WTC11 (cell line): ENCODE measurements at regions not wholly inside any gene's neighbourhood (a gene's known extent, or its start where the extent isn't known, plus 50 kb on each side); places are given as distances from the start of the nearest gene placed in this dataset.

ENCODE experiments used
- ATAC-seq: fragments of 200-7000 bp; cut with Tn5 transposase; 2 replicates; pipeline ENCODE4 v1.10.0; 2021; ENCODE audit warnings: mild to moderate bottlenecking, moderate library complexity
- CTCF ChIA-PET: fragments of 300-600 bp; sonication (Branson Sonifier 250); formaldehyde crosslinking; loops from one replicate; lab custom pipeline; 2021; ENCODE audit warnings: antibody characterized with exemption; lab: Charles Lee
- POLR2A ChIA-PET: fragments of 350-600 bp; sonication (Branson Sonifier 250); formaldehyde crosslinking; loops from one replicate; lab custom pipeline; 2021; ENCODE audit warnings: antibody characterized with exemption; lab: Charles Lee
- DNase-seq: peaks from one replicate; pipeline ENCODE4 v3.0.0; 2021; ENCODE audit warnings: low spot score
- H3K27ac Mint-ChIP-seq: 2 replicates; pipeline ENCODE4 v1.8.0; 2021; ENCODE audit warnings: mixed read lengths
- H3K27me3 Mint-ChIP-seq: 2 replicates; pipeline ENCODE4 v1.8.0; 2021; ENCODE audit warnings: low read depth, mild to moderate bottlenecking, moderate library complexity, mixed read lengths
- H3K36me3 Mint-ChIP-seq: 2 replicates; pipeline ENCODE4 v1.8.0; 2021; ENCODE audit warnings: mixed read lengths
- H3K4me1 Mint-ChIP-seq: 2 replicates; pipeline ENCODE4 v1.8.0; 2022; ENCODE audit warnings: mixed read lengths
- H3K4me3 Mint-ChIP-seq: 2 replicates; pipeline ENCODE4 v1.8.0; 2021; ENCODE audit warnings: mild to moderate bottlenecking, moderate library complexity, mixed read lengths
- H3K9me3 Mint-ChIP-seq: 2 replicates; pipeline ENCODE4 v1.8.0; 2021; ENCODE audit warnings: mixed read lengths
- CBFB ChIP-seq: sonication (generic); formaldehyde crosslinking; IDR thresholded peaks from 2 replicates; pipeline ENCODE4 v1.8.1; 2022; ENCODE audit warnings: mild to moderate bottlenecking, low read depth, missing genetic modification reagents
- FOXP1 ChIP-seq: sonication (generic); formaldehyde crosslinking; IDR thresholded peaks from 2 replicates; pipeline ENCODE4 v1.8.0; 2022; ENCODE audit warnings: missing genetic modification reagents, mild to moderate bottlenecking, moderate library complexity, borderline replicate concordance
- FOXP4 ChIP-seq: sonication (generic); formaldehyde crosslinking; IDR thresholded peaks from 2 replicates; pipeline ENCODE4 v1.8.0; 2022; ENCODE audit warnings: mild to moderate bottlenecking, missing genetic modification reagents
- GABPB1 ChIP-seq: sonication (generic); formaldehyde crosslinking; IDR thresholded peaks from 2 replicates; pipeline ENCODE4 v1.8.1; 2023; ENCODE audit warnings: mild to moderate bottlenecking, missing genetic modification reagents
- IRF2 ChIP-seq: sonication (generic); formaldehyde crosslinking; IDR thresholded peaks from 2 replicates; pipeline ENCODE4 v1.8.0; 2022; ENCODE audit warnings: low read depth, missing genetic modification reagents, borderline replicate concordance
- JUN ChIP-seq: sonication (generic); formaldehyde crosslinking; IDR thresholded peaks from 2 replicates; pipeline ENCODE4 v1.8.0; 2023; ENCODE audit warnings: mild to moderate bottlenecking, missing genetic modification reagents
- MLX ChIP-seq: sonication (generic); formaldehyde crosslinking; IDR thresholded peaks from 2 replicates; pipeline ENCODE4 v1.8.1; 2023; ENCODE audit warnings: mild to moderate bottlenecking, missing genetic modification reagents, moderate library complexity
- MXD4 ChIP-seq: fragments of 250-450 bp; sonication (Bioruptor Pico); IDR thresholded peaks from 2 replicates; pipeline ENCODE4 v1.8.0; 2021; ENCODE audit warnings: mild to moderate bottlenecking, moderate library complexity, borderline replicate concordance
- MYBL2 ChIP-seq: sonication (generic); formaldehyde crosslinking; IDR thresholded peaks from 2 replicates; pipeline ENCODE4 v1.8.1; 2023; ENCODE audit warnings: mild to moderate bottlenecking, moderate library complexity, missing genetic modification reagents
- NR1H2 ChIP-seq: sonication (generic); formaldehyde crosslinking; IDR thresholded peaks from 2 replicates; pipeline ENCODE4 v1.9.0; 2021; ENCODE audit warnings: mild to moderate bottlenecking, moderate library complexity, missing genetic modification reagents
- NR3C1 ChIP-seq: sonication (generic); formaldehyde crosslinking; conservative IDR thresholded peaks from 2 replicates; pipeline ENCODE4 v1.8.1; 2023; ENCODE audit warnings: low read depth, mild to moderate bottlenecking, missing genetic modification reagents
- SP1 ChIP-seq: sonication (generic); formaldehyde crosslinking; conservative IDR thresholded peaks from 2 replicates; pipeline ENCODE4 v1.8.1; 2022; ENCODE audit warnings: missing genetic modification reagents
- TEAD4 ChIP-seq: sonication (generic); formaldehyde crosslinking; IDR thresholded peaks from 2 replicates; pipeline ENCODE4 v1.8.0; 2022; ENCODE audit warnings: mild to moderate bottlenecking, missing genetic modification reagents
- ZNF121 ChIP-seq: sonication (generic); formaldehyde crosslinking; IDR thresholded peaks from 2 replicates; pipeline ENCODE4 v1.8.0; 2023; ENCODE audit warnings: missing genetic modification reagents
- ZNF317 ChIP-seq: sonication (generic); formaldehyde crosslinking; IDR thresholded peaks from 2 replicates; pipeline ENCODE4 v1.8.1; 2023; ENCODE audit warnings: low read depth, mild to moderate bottlenecking, moderate library complexity, missing genetic modification reagents, borderline replicate concordance
- ZNF396 ChIP-seq: fragments of 250-450 bp; sonication (Bioruptor Pico); IDR thresholded peaks from 2 replicates; pipeline ENCODE4 v1.8.0; 2021; ENCODE audit warnings: mild to moderate bottlenecking, moderate library complexity, borderline replicate concordance
- ZNF671 ChIP-seq: fragments of 250-450 bp; sonication (Bioruptor Pico); IDR thresholded peaks from 2 replicates; pipeline ENCODE4 v1.8.0; 2021; ENCODE audit warnings: mild to moderate bottlenecking
- TF ChIP-seq, protein P1 (sequence below): sonication (generic); formaldehyde crosslinking; IDR thresholded peaks from 2 replicates; pipeline ENCODE4 v1.8.1; 2022; ENCODE audit warnings: low read depth, missing genetic modification reagents, borderline replicate concordance
- TF ChIP-seq, protein P2 (sequence below): sonication (generic); formaldehyde crosslinking; IDR thresholded peaks from 2 replicates; pipeline ENCODE4 v1.8.1; 2023; ENCODE audit warnings: mild to moderate bottlenecking, moderate library complexity, missing genetic modification reagents
- TF ChIP-seq, protein P3 (sequence below): fragments of 250-450 bp; sonication (Bioruptor Pico); IDR thresholded peaks from 2 replicates; pipeline ENCODE4 v1.9.0; 2021; ENCODE audit warnings: mild to moderate bottlenecking, borderline replicate concordance
- TF ChIP-seq, protein P4 (sequence below): sonication (generic); formaldehyde crosslinking; IDR thresholded peaks from 2 replicates; pipeline ENCODE4 v1.8.0; 2023; ENCODE audit warnings: missing genetic modification reagents, mild to moderate bottlenecking, borderline replicate concordance
- TF ChIP-seq, protein P5 (sequence below): sonication (generic); formaldehyde crosslinking; IDR thresholded peaks from 2 replicates; pipeline ENCODE4 v1.8.1; 2022; ENCODE audit warnings: mild to moderate bottlenecking, missing genetic modification reagents, moderate library complexity, borderline replicate concordance

DNA sequence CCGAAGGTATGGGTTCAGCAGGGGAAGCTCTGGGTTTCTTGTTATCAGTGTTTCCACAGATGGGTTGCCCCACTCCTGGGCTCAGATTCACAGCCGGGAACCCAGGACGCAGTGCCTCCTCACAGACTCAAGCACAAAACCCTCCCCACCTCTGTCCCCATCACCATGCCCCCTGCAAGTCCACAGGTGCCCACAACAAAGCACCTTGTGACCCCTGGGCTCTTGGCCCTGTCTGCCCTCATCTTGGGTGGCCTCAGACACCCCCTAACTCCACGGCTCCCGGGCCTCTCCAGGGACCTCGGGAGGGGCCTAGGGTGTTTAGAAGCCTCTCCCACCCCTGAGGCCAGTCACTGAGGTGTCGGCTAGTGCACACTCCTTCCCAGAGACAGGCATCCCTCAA is 231.7 kb downstream of the TUBA3C start (continued):
- TF ChIP-seq CBFB (CRISPR knock-in tag) (no peak), ZNF671 (no peak)
- TF ChIP-seq, all 79 proteins: peak for 0

DNA sequence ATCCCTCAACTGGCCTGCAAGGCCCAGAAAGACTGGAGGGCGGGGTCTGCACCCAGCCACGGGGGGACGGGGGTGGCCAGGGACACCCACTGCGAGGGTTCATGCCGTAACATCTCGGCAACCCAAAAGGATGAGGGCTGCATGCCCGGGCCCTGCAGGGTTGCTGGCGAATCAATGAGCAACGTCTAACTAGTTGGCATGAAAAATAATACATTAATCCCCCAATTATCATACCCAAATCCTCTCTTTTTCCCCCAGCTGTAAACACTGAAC is 232.2 kb downstream of the TUBA3C start:
- no peak overlapping the region for H3K4me3 Mint-ChIP-seq
- no peaks in the 10 kb centered on the region for H3K4me1 Mint-ChIP-seq
- H3K9me3 Mint-ChIP-seq: peaks cover 55% of the 10 kb centered on the region
- peaks cover 13% of the 10 kb centered on the region for H3K27me3 Mint-ChIP-seq
- ChIA-PET POLR2A (no interaction called here), CTCF (no interaction called here)
- no peak for DNase-seq
- no peak for ATAC-seq
- H3K36me3 Mint-ChIP-seq: peaks cover 67% of the 10 kb centered on the region
- TF ChIP-seq MLX (CRISPR knock-in tag) (no peak), SP1 (CRISPR knock-in tag) (no peak), ZNF317 (CRISPR knock-in tag) (no peak), ZNF396 (CRISPR knock-in tag) (no peak), MXD4 (CRISPR knock-in tag) (no peak), NR3C1 (CRISPR knock-in tag) (no peak), IRF2 (CRISPR knock-in tag) (no peak), FOXP1 (CRISPR knock-in tag) (no peak), MYBL2 (CRISPR knock-in tag) (no peak), GABPB1 (no peak), ZNF121 (no peak), JUN (no peak), TEAD4 (no peak), FOXP4 (no peak), NR1H2 (no peak)
- TF ChIP-seq, protein P1, sequence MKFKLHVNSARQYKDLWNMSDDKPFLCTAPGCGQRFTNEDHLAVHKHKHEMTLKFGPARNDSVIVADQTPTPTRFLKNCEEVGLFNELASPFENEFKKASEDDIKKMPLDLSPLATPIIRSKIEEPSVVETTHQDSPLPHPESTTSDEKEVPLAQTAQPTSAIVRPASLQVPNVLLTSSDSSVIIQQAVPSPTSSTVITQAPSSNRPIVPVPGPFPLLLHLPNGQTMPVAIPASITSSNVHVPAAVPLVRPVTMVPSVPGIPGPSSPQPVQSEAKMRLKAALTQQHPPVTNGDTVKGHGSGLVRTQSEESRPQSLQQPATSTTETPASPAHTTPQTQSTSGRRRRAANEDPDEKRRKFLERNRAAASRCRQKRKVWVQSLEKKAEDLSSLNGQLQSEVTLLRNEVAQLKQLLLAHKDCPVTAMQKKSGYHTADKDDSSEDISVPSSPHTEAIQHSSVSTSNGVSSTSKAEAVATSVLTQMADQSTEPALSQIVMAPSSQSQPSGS (CRISPR knock-in tag): no peak
- TF ChIP-seq, protein P2, sequence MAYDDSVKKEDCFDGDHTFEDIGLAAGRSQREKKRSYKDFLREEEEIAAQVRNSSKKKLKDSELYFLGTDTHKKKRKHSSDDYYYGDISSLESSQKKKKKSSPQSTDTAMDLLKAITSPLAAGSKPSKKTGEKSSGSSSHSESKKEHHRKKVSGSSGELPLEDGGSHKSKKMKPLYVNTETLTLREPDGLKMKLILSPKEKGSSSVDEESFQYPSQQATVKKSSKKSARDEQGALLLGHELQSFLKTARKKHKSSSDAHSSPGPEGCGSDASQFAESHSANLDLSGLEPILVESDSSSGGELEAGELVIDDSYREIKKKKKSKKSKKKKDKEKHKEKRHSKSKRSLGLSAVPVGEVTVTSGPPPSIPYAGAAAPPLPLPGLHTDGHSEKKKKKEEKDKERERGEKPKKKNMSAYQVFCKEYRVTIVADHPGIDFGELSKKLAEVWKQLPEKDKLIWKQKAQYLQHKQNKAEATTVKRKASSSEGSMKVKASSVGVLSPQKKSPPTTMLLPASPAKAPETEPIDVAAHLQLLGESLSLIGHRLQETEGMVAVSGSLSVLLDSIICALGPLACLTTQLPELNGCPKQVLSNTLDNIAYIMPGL: no peak
- TF ChIP-seq, protein P3, sequence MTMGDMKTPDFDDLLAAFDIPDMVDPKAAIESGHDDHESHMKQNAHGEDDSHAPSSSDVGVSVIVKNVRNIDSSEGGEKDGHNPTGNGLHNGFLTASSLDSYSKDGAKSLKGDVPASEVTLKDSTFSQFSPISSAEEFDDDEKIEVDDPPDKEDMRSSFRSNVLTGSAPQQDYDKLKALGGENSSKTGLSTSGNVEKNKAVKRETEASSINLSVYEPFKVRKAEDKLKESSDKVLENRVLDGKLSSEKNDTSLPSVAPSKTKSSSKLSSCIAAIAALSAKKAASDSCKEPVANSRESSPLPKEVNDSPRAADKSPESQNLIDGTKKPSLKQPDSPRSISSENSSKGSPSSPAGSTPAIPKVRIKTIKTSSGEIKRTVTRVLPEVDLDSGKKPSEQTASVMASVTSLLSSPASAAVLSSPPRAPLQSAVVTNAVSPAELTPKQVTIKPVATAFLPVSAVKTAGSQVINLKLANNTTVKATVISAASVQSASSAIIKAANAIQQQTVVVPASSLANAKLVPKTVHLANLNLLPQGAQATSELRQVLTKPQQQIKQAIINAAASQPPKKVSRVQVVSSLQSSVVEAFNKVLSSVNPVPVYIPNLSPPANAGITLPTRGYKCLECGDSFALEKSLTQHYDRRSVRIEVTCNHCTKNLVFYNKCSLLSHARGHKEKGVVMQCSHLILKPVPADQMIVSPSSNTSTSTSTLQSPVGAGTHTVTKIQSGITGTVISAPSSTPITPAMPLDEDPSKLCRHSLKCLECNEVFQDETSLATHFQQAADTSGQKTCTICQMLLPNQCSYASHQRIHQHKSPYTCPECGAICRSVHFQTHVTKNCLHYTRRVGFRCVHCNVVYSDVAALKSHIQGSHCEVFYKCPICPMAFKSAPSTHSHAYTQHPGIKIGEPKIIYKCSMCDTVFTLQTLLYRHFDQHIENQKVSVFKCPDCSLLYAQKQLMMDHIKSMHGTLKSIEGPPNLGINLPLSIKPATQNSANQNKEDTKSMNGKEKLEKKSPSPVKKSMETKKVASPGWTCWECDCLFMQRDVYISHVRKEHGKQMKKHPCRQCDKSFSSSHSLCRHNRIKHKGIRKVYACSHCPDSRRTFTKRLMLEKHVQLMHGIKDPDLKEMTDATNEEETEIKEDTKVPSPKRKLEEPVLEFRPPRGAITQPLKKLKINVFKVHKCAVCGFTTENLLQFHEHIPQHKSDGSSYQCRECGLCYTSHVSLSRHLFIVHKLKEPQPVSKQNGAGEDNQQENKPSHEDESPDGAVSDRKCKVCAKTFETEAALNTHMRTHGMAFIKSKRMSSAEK (CRISPR knock-in tag): no peak
- TF ChIP-seq, protein P4, sequence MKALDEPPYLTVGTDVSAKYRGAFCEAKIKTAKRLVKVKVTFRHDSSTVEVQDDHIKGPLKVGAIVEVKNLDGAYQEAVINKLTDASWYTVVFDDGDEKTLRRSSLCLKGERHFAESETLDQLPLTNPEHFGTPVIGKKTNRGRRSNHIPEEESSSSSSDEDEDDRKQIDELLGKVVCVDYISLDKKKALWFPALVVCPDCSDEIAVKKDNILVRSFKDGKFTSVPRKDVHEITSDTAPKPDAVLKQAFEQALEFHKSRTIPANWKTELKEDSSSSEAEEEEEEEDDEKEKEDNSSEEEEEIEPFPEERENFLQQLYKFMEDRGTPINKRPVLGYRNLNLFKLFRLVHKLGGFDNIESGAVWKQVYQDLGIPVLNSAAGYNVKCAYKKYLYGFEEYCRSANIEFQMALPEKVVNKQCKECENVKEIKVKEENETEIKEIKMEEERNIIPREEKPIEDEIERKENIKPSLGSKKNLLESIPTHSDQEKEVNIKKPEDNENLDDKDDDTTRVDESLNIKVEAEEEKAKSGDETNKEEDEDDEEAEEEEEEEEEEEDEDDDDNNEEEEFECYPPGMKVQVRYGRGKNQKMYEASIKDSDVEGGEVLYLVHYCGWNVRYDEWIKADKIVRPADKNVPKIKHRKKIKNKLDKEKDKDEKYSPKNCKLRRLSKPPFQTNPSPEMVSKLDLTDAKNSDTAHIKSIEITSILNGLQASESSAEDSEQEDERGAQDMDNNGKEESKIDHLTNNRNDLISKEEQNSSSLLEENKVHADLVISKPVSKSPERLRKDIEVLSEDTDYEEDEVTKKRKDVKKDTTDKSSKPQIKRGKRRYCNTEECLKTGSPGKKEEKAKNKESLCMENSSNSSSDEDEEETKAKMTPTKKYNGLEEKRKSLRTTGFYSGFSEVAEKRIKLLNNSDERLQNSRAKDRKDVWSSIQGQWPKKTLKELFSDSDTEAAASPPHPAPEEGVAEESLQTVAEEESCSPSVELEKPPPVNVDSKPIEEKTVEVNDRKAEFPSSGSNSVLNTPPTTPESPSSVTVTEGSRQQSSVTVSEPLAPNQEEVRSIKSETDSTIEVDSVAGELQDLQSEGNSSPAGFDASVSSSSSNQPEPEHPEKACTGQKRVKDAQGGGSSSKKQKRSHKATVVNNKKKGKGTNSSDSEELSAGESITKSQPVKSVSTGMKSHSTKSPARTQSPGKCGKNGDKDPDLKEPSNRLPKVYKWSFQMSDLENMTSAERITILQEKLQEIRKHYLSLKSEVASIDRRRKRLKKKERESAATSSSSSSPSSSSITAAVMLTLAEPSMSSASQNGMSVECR: no peak
- TF ChIP-seq, protein P5, sequence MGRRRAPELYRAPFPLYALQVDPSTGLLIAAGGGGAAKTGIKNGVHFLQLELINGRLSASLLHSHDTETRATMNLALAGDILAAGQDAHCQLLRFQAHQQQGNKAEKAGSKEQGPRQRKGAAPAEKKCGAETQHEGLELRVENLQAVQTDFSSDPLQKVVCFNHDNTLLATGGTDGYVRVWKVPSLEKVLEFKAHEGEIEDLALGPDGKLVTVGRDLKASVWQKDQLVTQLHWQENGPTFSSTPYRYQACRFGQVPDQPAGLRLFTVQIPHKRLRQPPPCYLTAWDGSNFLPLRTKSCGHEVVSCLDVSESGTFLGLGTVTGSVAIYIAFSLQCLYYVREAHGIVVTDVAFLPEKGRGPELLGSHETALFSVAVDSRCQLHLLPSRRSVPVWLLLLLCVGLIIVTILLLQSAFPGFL (CRISPR knock-in tag): no peak
- H3K27ac Mint-ChIP-seq: no peak overlapping the region
